KMS-11 (cell line): ENCODE measurements at regions not wholly inside any gene's neighbourhood (a gene's known extent, or its start where the extent isn't known, plus 50 kb on each side); places are given as distances from the start of the nearest gene placed in this dataset.

Source experiments
- H2AFZ ChIP-seq: fragments of 200-600 bp; sonication (generic); 2 replicates; pipeline ENCODE4 v1.6.1; 2016; ENCODE audit warnings: antibody characterized with exemption, mixed run types, low read depth
- H3K27ac ChIP-seq: fragments of 200-600 bp; sonication (generic); 2 replicates; pipeline ENCODE4 v1.6.1; 2016; ENCODE audit warnings: mild to moderate bottlenecking, mixed run types
- H3K27me3 ChIP-seq: fragments of 200-600 bp; sonication (generic); 2 replicates; pipeline ENCODE4 v1.6.1; 2017; ENCODE audit warnings: mild to moderate bottlenecking, low read depth, mixed run types, moderate library complexity; ENCODE audit not compliant: insufficient read depth
- H3K36me3 ChIP-seq: fragments of 200-600 bp; sonication (generic); 2 replicates; pipeline ENCODE4 v1.6.1; 2017; ENCODE audit warnings: mild to moderate bottlenecking, mixed run types; ENCODE audit not compliant: insufficient read depth
- H3K4me1 ChIP-seq: fragments of 200-600 bp; sonication (generic); 2 replicates; pipeline ENCODE4 v1.6.1; 2016; ENCODE audit warnings: mild to moderate bottlenecking, low read depth, mixed run types; ENCODE audit not compliant: poor library complexity, severe bottlenecking
- H3K4me2 ChIP-seq: fragments of 200-600 bp; sonication (generic); 2 replicates; pipeline ENCODE4 v1.7.0; 2016; ENCODE audit warnings: mild to moderate bottlenecking, mixed run types
- H3K4me3 ChIP-seq: fragments of 200-600 bp; sonication (generic); IDR thresholded peaks from 2 replicates; pipeline ENCODE4 v1.6.1; 2017; ENCODE audit warnings: low read depth, low read length, mixed read lengths; ENCODE audit not compliant: insufficient read depth
- H3K79me2 ChIP-seq: fragments of 200-600 bp; sonication (generic); 2 replicates; pipeline ENCODE4 v1.6.1; 2016; ENCODE audit warnings: low read depth, mixed run types; ENCODE audit not compliant: insufficient read depth
- H3K9ac ChIP-seq: fragments of 200-600 bp; sonication (generic); 2 replicates; pipeline ENCODE4 v1.6.1; 2016; ENCODE audit warnings: mild to moderate bottlenecking, mixed run types
- H4K20me1 ChIP-seq: fragments of 200-600 bp; sonication (generic); 2 replicates; pipeline ENCODE4 v1.6.1; 2016; ENCODE audit warnings: mild to moderate bottlenecking, mixed run types; ENCODE audit not compliant: insufficient read depth
- CTCF ChIP-seq: fragments of 200-600 bp; sonication (generic); conservative IDR thresholded peaks from 2 replicates; pipeline ENCODE4 v1.6.1; 2017; ENCODE audit warnings: low read depth, mild to moderate bottlenecking, antibody characterized with exemption, low read length, moderate library complexity, mixed read lengths

GRCh38 chr1:238767321-238767720 is 619.0 kb upstream of the CHRM3 start:
- no peaks in the 10 kb centered on the region for H3K79me2 ChIP-seq
- H3K9ac ChIP-seq, result no peak overlapping the region
- no peak overlapping the region for H3K27ac ChIP-seq
- no peaks in the 10 kb centered on the region for H4K20me1 ChIP-seq
- H3K4me2 ChIP-seq, result no peak overlapping the region
- H3K27me3 ChIP-seq, result no peaks in the 10 kb centered on the region
- no peak for TF ChIP-seq CTCF
- no peaks in the 10 kb centered on the region for H3K4me1 ChIP-seq
- no peaks in the 10 kb centered on the region; the same call in 1 of the 2 replicates for H3K36me3 ChIP-seq
- no peak overlapping the region for H3K4me3 ChIP-seq
- no peak overlapping the region for H2AFZ ChIP-seq

GRCh38 chr1:238764779-238765178 is 621.6 kb upstream of the CHRM3 start:
- Histone ChIP-seq H3K4me2 (no peak overlapping the region), H3K36me3 (no peaks in the 10 kb centered on the region; the same call in 1 of the 2 replicates), H3K79me2 (no peaks in the 10 kb centered on the region), H3K4me3 (no peak overlapping the region), H4K20me1 (no peaks in the 10 kb centered on the region), H3K9ac (no peak overlapping the region), H2AFZ (no peak overlapping the region), H3K27ac (no peak overlapping the region), H3K4me1 (no peaks in the 10 kb centered on the region), H3K27me3 (no peaks in the 10 kb centered on the region)
- no peak for TF ChIP-seq CTCF

- no peak overlapping the region for H2AFZ ChIP-seq
- no peaks in the 10 kb centered on the region for H3K4me1 ChIP-seq
- no peak for TF ChIP-seq CTCF
- no peak overlapping the region for H3K4me2 ChIP-seq
- no peak overlapping the region for H3K4me3 ChIP-seq
- no peak overlapping the region for H3K9ac ChIP-seq
- H3K27ac ChIP-seq, result no peak overlapping the region
- no peaks in the 10 kb centered on the region for H3K79me2 ChIP-seq
- H3K27me3 ChIP-seq, result no peaks in the 10 kb centered on the region
- H3K36me3 ChIP-seq, result no peaks in the 10 kb centered on the region
- no peaks in the 10 kb centered on the region for H4K20me1 ChIP-seq
These were observed 633.1 kb upstream of the CHRM3 start for GRCh38 chr1:238753252-238753651.

- no peak overlapping the region for H3K9ac ChIP-seq
- H3K79me2 ChIP-seq, result no peaks in the 10 kb centered on the region
- H3K4me3 ChIP-seq, result no peak overlapping the region
- no peak overlapping the region for H2AFZ ChIP-seq
- no peak for TF ChIP-seq CTCF
- no peaks in the 10 kb centered on the region for H4K20me1 ChIP-seq
- H3K36me3 ChIP-seq, result no peaks in the 10 kb centered on the region
- H3K4me1 ChIP-seq, result no peaks in the 10 kb centered on the region
- no peaks in the 10 kb centered on the region for H3K27me3 ChIP-seq
- H3K4me2 ChIP-seq, result no peak overlapping the region
- no peak overlapping the region for H3K27ac ChIP-seq
These were observed 634.0 kb upstream of the CHRM3 start for GRCh38 chr1:238752327-238752726.
